GM19397 (cell line): ENCODE measurements at regions not wholly inside any gene's neighbourhood (a gene's known extent, or its start where the extent isn't known, plus 50 kb on each side); places are given as distances from the start of the nearest gene placed in this dataset.
A peak's percentile ranks its signal among the peaks of the same experiment; 100 is the strongest.
"Not testable (repeated sequence)": the region's sequence is repeated elsewhere in the genome, so short reads cannot be mapped to it uniquely, and the experiment has no call there.

Experiments
- ATAC-seq: cut with Tn5 transposase; IDR thresholded peaks from one replicate; pipeline ENCODE4 v1.9.1; 2021; ENCODE audit warnings: mild to moderate bottlenecking, moderate library complexity; ENCODE audit not compliant: unreplicated experiment

DNA sequence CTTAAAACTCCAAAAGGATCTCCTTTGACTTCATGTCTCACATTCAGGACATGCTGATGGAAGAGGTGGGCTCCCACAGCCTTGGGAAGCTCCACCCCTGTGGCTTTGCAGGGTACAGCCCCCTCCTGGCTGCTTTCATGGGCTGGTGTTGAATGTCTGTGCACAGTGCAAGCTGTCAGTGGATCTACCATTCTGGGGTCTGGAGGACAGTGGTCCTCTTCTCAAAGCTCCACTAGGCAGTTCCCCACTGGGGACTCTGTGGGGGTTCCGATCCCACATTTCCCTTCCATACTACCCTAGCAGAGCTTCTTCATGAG lies 150.2 kb upstream of the FBXL17 start:
- not testable (repeated sequence) for ATAC-seq

DNA sequence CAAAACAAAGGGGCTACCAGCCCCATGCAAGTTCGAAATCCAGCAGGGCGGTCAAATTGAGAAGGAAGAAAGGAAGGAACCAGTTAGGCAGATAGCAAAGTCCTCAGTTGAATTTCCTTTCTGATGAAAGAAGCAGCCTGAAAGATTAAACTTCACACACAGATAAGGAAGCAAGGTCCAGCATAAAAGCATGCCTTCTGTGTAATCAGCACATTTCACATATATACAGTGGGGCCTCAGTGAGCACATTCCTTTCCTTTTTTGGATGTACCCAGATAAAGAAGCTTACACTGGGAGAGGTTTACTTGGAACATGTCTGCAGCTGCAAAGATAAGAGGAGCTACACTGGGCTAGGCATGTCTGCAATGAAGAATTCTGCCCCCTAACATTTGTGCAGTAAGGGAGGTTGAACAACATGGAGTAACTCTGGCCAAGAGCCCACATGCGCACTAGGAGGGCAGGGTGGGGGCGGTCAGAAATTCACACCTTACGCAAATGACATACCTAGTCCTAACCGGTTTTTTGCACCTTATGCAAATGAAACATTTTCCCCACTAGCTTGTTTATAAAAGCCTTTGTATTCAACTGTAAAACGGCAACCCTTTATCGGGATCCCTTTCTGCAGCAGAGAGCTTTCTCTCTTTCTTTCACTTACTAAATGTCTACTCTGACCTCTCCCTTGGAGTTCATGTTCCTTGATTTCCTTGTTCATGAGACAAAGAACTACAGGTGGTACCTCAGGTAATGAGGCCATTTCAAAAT lies 149.7 kb upstream of the FBXL17 start:
- ATAC-seq, result no peak

DNA sequence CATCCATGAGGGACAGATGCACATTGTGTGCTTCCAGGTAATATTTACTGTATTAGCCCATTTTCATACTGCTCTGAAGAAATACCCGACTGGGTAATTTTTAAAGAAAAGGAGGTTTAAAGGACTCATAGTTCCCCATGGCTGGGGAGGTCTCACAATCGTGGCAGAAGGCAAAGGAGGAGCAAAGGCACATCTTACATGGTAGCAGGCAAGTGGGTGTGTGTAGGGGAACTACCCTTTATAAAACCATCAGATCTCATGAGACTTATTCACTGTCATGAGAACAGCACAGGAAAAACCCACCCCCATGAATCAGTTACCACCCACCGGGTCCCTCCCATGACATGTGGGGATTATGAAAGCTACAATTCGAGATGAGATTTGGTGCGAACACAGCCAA lies 148.8 kb upstream of the FBXL17 start:
- no peak for ATAC-seq

DNA sequence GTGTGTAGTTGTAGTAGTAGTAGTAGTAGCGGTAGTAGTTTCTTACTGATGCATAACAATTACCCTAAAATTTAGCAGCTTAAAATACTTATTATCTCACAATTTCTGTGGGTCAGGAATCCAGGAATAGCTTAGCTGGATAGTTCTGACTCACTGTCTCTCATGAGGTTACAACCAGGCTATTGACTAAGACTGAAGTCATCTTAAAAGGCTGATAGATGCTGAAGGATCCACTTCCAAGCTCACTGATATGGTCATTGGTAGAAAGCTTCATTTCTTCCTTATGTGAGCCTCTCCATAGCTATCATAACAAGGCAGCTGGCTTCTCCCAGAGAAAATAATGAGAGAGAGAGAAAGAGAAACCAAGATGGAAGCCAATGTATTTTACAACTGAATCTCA lies 147.5 kb upstream of the FBXL17 start:
- ATAC-seq, result no peak

DNA sequence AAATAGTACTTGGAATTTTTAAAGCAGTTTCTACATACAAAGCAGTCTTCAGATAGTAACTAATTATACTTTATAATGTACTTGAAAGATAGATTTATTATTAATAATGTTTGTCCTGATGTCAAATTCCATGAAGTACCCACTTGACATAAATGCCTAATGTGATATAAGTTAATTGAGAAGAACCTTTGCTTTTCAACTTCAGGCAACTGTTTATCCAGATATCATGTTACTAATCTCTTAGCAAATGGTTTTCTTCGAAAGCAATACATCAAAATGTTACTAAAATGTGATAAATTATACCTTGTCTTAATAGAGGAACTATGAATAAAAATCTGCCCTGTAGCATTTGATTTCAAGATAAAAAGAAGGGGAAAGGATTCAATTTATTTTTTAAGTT lies 146.8 kb upstream of the FBXL17 start:
- ATAC-seq, result no peak

DNA sequence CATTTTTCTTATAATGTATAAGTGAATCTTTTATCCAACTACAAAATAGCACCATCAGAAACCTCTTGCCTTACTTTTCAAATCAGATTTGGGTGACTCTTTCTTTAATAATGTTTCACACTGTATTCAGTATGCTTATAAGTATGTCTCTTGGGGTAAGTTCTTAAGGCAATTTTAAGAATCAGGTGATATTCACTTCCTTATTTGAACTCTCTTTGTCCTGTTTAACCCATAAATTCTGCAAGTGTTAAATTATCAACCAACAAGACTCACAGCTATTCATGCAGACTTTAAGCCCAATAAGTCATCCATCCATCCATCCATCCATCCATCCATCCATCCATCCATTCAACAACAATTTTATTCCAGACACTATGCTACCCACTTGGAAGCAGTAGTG lies 142.7 kb upstream of the FBXL17 start:
- no peak for ATAC-seq

DNA sequence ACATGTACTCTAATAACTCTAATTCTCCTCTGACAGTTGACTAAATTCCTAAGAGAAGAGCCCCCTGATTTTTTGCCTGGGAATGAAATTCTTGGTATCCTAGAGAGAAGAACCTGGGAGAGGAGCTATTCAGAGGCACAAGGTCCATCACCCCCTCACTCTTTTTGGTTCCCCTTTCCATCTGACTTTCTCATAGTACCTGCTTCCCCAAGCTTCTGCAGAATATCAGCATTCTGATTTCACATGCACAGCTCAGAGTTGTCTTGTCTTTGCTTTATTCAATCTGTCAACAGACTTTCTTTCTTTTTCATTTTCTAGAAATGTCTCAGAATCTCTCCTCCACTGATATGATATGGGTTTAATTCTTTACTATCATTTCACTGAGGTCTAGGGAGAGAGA lies 141.5 kb upstream of the FBXL17 start:
- no peak for ATAC-seq

DNA sequence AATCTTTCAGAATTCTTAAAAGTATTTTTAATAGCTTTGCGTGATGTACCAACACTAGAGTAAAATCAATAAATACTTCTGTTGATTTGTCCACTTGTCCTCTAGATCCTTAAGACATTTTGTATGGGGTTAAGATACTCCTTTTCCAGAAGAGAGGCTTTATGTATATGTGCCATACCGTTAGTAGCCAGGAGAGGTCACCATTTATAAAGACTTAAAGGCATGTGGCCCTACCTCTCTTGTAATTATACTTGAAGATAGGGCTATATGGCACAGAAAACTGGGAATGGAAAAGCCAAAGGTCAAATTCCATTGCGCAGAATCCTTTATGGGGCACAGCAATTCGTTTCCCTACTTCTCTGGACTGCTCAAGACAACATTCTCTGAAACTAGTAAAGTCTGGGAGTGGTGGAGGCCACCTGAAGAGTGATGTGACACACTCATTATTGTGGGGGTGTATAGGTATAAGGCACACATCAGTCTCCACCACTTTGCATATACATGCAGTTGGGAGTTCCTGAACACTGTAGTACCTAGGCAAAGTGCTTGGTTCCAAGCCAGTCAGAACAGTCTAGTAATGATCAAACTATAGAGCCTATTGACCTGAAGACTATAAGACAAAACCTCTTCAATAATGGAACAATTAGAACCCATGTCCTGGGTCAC lies 140.1 kb upstream of the FBXL17 start:
- peak; percentile 47 for ATAC-seq

DNA sequence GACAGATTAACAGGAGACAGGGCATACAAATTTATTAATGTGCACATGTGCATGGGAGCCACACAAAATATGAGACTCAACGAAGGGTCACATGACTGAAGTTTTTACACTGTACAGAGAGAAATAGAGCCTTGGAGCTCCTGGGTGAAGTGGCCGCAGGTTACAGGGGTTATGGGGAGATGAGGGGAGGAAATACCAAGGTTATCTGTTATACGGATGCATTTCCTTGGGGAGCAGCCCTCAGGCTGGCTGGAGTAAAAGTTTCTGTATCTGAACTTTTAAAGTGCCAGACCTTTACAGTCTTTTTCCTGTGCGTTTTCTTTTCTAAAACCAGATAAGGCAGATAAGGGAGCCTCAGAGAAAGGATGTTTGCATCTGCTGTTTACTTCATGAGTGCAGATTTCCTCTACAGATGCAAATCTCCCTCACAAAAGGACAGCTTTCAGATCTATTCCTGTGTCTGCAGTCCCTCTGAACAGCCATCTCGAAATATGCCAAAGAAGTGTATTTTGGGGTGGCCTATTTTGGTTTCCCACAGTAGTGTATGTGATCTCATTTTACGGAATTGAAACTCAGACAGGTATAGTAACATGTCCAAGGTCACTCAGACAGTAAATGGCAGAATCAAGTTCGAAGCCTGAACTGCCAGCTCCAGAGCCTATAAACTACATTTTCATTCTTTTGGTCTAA lies 139.3 kb upstream of the FBXL17 start:
- peak; percentile 83 for ATAC-seq

DNA sequence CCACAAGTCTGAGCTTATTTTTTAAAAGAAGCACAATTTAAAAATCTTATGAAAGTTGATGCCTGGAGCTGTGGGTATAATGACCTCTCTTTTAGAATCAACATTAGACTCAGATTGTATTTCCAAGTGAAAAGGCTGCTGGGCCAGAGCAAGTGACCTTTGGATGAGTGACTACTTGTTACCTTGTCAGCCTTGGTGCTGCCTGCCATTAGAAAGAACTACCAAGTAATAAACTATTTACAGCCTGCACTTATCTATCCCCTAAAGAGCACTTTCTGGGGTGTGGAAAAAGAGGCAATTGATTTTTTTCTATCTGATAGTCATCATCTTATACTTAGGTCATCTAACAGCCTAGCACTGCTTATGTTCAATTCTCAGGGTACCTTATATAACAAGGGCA lies 134.9 kb upstream of the FBXL17 start:
- ATAC-seq, result no peak

DNA sequence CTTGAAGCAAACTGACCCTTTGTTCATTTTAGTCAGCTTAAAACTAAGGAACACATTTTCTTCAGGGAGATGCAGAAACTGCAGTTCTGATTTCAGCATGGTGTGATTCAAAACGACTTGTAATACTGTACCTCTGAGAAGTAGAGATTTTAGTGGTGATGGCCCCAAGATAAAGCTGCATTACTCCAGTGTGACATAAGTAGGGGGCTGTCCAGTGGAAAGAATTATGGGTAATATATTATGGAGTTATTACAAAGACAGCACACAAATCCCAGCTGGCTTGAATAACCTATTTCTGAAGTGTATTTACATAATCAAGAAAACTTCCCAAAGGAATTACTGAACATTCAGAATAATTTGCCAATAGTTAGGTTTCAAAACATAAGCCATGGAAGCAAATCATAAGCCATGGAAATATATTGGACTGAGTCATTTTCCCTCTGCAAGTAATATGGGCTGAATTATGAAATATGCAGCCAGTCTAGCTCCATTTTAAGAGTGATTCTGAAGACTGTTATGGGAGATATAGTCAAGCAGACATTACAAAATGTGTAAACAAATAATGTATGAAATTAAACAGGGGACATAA lies 133.7 kb upstream of the FBXL17 start:
- ATAC-seq, result no peak

DNA sequence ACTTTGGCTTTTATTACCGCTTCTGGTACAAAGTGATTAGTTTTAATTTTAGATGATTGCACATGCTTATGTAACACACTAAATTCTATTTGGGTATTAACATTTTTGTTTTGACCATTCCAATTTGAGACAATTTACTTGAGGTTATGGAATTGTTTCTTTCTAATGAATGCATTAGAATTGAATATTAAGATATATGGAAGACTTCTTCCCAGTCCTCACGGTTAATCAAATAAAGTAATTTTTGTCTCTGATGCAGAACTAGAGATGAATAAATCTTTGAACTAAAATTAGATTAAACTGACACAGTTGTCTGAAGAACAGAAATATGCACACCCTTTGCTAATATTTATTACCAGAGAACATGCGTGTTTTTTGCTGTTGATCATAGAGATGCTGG lies 127.1 kb upstream of the FBXL17 start:
- ATAC-seq, result no peak

DNA sequence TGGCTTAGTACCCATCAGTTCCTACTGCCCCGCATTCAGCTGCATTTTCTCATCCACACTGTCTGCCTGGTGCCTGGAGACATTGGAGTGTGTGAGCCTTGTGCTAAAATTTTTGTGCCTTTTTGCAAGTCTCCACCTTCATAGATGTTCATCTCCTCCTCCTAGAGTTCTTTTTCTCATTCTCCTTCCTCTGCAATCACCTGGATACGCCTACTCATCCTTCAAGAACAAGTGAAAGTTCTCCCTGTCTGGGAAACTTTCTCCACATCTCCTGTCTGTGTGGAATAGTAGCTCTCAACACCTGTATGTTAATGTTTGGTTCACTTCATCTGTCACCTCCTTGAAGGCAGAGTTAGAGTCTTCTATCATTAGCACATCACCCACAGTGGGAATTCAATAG lies 125.7 kb upstream of the FBXL17 start:
- ATAC-seq, result no peak

DNA sequence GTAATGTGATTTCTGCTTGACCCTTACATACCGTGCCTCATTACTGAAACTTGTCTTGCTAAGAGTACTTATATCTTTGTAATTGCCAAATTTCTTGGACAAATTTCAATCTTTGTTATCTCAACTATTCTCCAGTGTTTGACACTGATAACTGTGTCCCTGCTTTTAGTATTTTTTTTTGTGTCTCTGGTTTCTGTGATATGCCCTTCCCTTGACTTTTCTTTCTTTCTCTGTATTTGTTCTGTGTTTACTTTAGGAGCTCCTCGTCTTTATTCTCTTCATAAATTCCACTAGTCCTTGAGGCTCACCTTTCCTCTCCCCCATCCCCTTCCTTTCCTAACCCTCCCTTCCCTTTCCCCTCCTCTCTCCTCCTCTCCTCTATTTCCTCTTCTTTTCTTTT lies 123.7 kb upstream of the FBXL17 start:
- no peak for ATAC-seq

DNA sequence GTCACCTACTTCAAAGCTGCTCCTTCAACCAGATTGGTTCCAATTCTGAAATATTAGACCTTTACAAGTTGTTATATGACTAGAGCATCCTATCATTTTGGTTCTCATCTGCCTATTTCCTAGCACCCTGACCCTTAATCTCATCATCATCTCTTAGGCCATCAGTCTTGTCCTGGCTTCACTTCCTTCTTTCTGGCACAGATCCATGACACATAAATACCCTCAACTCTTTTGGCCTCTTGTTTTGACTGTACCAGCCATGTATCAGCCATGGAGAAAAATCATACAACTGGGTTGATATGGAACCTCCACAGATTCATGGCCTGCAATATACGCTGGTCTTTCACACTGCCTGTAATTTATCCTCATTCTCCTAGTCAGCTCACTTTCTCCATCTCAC lies 123.1 kb upstream of the FBXL17 start:
- no peak for ATAC-seq

DNA sequence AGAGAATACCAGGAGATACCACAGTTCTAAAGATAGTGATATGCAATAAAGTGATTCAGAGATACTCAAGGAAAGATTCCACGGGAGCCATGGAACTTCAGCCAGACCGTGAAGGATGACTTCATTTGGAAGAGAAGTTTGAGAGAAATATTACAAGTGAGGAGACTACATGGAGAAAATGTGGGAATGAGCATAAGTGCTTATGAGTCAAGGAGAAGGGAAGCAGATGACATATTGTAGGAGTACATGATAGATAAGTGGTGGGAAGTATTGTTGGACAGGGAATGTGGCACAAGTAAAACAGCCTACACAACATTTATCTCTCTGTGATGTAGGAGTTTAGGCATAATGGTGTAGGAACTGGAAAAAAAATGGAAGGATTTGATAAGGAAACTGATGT lies 122.1 kb upstream of the FBXL17 start:
- no peak for ATAC-seq

DNA sequence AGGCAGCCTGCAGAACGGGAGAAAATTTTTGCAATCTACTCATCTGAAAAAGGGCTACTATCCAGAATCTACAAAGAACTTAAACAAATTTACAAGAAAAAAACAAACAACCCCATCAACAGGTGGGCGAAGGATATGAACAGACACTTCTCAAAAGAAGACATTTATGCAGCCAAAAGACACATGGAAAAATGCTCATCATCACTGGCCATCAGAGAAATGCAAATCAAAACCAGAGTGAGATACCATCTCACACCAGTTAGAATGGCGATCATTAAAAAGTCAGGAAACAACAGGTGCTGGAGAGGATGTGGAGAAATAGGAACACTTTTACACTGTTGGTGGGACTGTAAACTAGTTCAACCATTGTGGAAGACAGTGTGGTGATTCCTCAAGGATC lies 113.7 kb upstream of the FBXL17 start:
- ATAC-seq, result not testable (repeated sequence)

DNA sequence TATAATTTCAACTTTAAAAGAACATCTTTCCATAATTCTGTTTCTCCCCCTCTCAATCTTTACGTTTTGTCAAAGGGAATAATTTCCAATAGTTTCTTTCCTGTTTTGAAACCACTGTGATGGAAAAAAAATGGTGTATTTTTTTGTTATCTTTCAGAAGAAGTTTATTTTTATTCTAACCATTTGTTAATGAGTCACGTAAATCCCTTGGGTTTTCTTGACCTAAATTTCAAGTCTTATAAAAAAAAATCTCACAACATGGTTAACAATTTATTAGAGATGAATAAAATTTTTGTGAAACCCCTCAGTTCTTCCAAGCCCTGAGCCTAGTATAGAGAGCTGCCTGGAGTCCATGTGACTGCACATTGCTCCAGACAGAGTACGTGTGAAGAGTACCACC lies 106.1 kb upstream of the FBXL17 start:
- no peak for ATAC-seq

DNA sequence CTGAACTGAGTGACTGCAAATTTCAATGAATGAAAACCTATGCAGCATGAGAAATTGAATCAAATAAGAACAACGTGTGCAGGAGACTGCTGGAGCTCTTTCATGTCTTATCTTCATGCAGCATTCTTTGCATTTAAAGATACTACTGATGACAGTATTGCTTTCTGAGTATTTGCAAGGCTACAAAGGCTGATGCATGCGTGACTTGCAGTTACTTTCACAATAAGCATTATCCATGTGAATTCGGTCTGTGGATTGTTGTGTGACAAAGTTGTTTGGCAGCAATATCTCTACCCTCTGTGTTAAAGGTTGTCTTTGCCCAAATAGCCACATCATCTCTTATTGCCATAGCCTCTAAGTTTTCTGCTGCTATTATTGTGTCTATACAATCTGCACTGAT lies 102.1 kb upstream of the FBXL17 start:
- ATAC-seq, result no peak

DNA sequence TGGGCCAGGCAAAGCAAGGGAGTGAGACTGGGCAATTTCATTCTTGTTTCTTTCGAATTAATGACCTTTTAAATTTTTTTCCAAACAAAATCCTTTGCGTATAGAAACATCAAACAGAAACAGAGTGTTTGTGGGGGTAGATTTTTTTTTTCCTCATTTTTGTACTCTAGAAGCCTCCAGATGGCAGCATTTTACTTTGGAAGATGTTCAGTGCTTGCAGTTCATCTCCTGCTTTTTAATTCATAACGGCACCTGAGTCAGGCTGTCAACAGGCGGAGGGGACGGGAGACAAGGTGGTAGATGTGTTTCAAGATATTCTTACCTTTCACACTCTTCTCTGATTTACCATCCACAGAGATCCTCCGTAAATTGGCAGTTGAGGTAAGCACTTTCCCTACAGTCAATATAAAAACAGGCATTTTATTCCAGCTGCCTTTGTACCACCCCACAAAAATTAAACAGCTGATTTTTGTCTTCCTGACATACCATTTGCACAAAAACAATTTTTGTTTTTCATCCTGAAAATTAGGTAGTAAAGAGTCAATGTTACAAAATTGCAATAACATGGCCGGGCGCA lies 99.5 kb upstream of the FBXL17 start:
- no peak for ATAC-seq

DNA sequence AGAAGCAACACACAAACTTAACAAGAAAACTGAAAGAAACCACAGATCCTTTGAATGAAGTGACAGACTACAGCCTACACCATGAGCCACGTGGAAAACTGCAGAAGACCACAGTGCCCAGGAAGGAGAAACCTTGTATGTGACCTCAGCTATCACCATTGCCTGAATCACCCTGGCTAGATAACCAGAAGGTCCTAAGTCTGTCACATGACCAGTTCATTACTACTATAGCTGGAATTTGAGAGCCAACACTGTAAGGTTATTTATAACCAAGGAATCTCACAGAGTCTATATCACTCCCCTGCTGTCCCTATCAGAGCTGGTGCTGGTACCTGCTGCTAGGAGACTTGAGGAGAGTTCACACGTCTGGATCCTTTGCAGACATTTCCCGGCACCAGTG lies 90.3 kb upstream of the FBXL17 start:
- ATAC-seq, result no peak

DNA sequence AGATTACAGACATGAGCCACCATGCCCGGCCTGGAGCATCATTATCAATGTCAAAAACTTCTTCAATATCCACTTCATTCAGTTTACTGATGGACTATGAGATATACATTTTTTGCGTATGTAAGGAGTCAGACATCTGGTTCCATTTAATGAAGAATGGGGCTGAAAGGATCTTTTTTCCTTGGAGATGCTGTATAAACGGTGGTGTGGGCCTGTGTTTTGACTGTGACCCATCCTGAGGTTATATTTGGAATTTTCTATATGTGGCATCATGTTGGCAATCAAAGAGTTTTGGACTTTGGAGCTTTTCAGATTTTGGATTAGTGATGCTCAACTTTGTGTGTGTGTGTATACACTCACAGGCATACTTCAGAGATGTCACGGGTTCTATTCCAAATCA lies 85.7 kb upstream of the FBXL17 start:
- ATAC-seq, result no peak
